ENCODE measurements at regions not wholly inside any gene's neighbourhood (a gene's known extent, or its start where the extent isn't known, plus 50 kb on each side); places are given as distances from the start of the nearest gene placed in this dataset.

GRCh38 chr3:18121020-18121419, 304.1 kb downstream of the SATB1 start:
- DNase-seq (ENCODE audit: low read depth, low spot score) = no peak
- H3K9ac ChIP-seq (ENCODE audit: control insufficient read depth, extremely low read depth, insufficient read depth, low read length) = no peak overlapping the region
- H3K36me3 ChIP-seq (ENCODE audit: control insufficient read depth in 2 of 2, extremely low read depth in 1 of 2, insufficient read depth in 2 of 2, low read length in 2 of 2) = no peaks in the 10 kb centered on the region
- H3K4me3 ChIP-seq (ENCODE audit: control insufficient read depth in 2 of 3, extremely low read depth in 1 of 3, insufficient read depth in 2 of 3, low read depth in 1 of 3, low read length in 3 of 3) = no peak overlapping the region
- peaks cover 10% of the 10 kb centered on the region for H3K4me1 ChIP-seq (ENCODE audit: control insufficient read depth, extremely low read depth, insufficient read depth, low read length)
- H3K79me2 ChIP-seq (ENCODE audit: control insufficient read depth, insufficient read depth, low read length) = no peaks in the 10 kb centered on the region
- H3K27ac ChIP-seq (ENCODE audit: control insufficient read depth, insufficient read depth, low read length) = no peak overlapping the region
- H2AFZ ChIP-seq (ENCODE audit: control insufficient read depth, low read length) = no peak overlapping the region
- H3K4me2 ChIP-seq (ENCODE audit: control insufficient read depth, extremely low read depth, insufficient read depth, low read depth, low read length) = no peak overlapping the region
- no peaks in the 10 kb centered on the region for H3K9me3 ChIP-seq (ENCODE audit: control insufficient read depth, low read depth, low read length)
- H3K9me1 ChIP-seq (ENCODE audit: control insufficient read depth, extremely low read depth, insufficient read depth, low read length) = no peaks in the 10 kb centered on the region
- dilution Hi-C loops (cut with MboI; ENCODE audit: extremely low pct_ligation_motif_present, low sequenced_read_pairs) = no loop called here
- no peak for TF ChIP-seq EZH2 (IDR thresholded peaks at IDR 0.05; ENCODE audit: low read length)
- TF ChIP-seq, protein P1, sequence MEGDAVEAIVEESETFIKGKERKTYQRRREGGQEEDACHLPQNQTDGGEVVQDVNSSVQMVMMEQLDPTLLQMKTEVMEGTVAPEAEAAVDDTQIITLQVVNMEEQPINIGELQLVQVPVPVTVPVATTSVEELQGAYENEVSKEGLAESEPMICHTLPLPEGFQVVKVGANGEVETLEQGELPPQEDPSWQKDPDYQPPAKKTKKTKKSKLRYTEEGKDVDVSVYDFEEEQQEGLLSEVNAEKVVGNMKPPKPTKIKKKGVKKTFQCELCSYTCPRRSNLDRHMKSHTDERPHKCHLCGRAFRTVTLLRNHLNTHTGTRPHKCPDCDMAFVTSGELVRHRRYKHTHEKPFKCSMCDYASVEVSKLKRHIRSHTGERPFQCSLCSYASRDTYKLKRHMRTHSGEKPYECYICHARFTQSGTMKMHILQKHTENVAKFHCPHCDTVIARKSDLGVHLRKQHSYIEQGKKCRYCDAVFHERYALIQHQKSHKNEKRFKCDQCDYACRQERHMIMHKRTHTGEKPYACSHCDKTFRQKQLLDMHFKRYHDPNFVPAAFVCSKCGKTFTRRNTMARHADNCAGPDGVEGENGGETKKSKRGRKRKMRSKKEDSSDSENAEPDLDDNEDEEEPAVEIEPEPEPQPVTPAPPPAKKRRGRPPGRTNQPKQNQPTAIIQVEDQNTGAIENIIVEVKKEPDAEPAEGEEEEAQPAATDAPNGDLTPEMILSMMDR (optimal IDR thresholded peaks at IDR 0.05 in 1 of 3, IDR thresholded peaks at IDR 0.05 in 1 of 3, conservative IDR thresholded peaks at IDR 0.05 in 1 of 3; ENCODE audit: extremely low read depth in 1 of 3, insufficient read depth in 2 of 3, low read length in 3 of 3) = no peak
- no peaks in the 10 kb centered on the region for H4K20me1 ChIP-seq (ENCODE audit: control insufficient read depth, extremely low read depth, insufficient read depth, low read length)
- FAIRE-seq = no peak
- H3K27me3 ChIP-seq (ENCODE audit: control insufficient read depth, extremely low read depth, insufficient read depth, low read length) = no peaks in the 10 kb centered on the region

- dilution Hi-C loops (cut with MboI; ENCODE audit: extremely low pct_ligation_motif_present, low sequenced_read_pairs) = no loop called here
- H3K9me1 ChIP-seq (ENCODE audit: control insufficient read depth, extremely low read depth, insufficient read depth, low read length) = no peaks in the 10 kb centered on the region
- no peak for DNase-seq (ENCODE audit: low read depth, low spot score)
- no peak overlapping the region for H3K27ac ChIP-seq (ENCODE audit: control insufficient read depth, insufficient read depth, low read length)
- H3K4me1 ChIP-seq (ENCODE audit: control insufficient read depth, extremely low read depth, insufficient read depth, low read length) = peaks cover 17% of the 10 kb centered on the region
- no peaks in the 10 kb centered on the region for H3K9me3 ChIP-seq (ENCODE audit: control insufficient read depth, low read depth, low read length)
- no peak overlapping the region for H2AFZ ChIP-seq (ENCODE audit: control insufficient read depth, low read length)
- no peak overlapping the region for H3K4me2 ChIP-seq (ENCODE audit: control insufficient read depth, extremely low read depth, insufficient read depth, low read depth, low read length)
- no peaks in the 10 kb centered on the region for H4K20me1 ChIP-seq (ENCODE audit: control insufficient read depth, extremely low read depth, insufficient read depth, low read length)
- H3K79me2 ChIP-seq (ENCODE audit: control insufficient read depth, insufficient read depth, low read length) = no peaks in the 10 kb centered on the region
- H3K36me3 ChIP-seq (ENCODE audit: control insufficient read depth in 2 of 2, extremely low read depth in 1 of 2, insufficient read depth in 2 of 2, low read length in 2 of 2) = no peaks in the 10 kb centered on the region
- H3K27me3 ChIP-seq (ENCODE audit: control insufficient read depth, extremely low read depth, insufficient read depth, low read length) = no peaks in the 10 kb centered on the region
- FAIRE-seq = no peak
- H3K4me3 ChIP-seq (ENCODE audit: control insufficient read depth in 2 of 3, extremely low read depth in 1 of 3, insufficient read depth in 2 of 3, low read depth in 1 of 3, low read length in 3 of 3) = no peak overlapping the region
- TF ChIP-seq, protein P1 (optimal IDR thresholded peaks at IDR 0.05 in 1 of 3, IDR thresholded peaks at IDR 0.05 in 1 of 3, conservative IDR thresholded peaks at IDR 0.05 in 1 of 3; ENCODE audit: extremely low read depth in 1 of 3, insufficient read depth in 2 of 3, low read length in 3 of 3) = no peak
- no peak for TF ChIP-seq EZH2 (IDR thresholded peaks at IDR 0.05; ENCODE audit: low read length)
- no peak overlapping the region for H3K9ac ChIP-seq (ENCODE audit: control insufficient read depth, extremely low read depth, insufficient read depth, low read length)
Observed at GRCh38 chr3:18119866-18120265, 305.3 kb downstream of the SATB1 start.
